ENCODE measurements at regions not wholly inside any gene's neighbourhood (a gene's known extent, or its start where the extent isn't known, plus 50 kb on each side); places are given as distances from the start of the nearest gene placed in this dataset.

DNA sequence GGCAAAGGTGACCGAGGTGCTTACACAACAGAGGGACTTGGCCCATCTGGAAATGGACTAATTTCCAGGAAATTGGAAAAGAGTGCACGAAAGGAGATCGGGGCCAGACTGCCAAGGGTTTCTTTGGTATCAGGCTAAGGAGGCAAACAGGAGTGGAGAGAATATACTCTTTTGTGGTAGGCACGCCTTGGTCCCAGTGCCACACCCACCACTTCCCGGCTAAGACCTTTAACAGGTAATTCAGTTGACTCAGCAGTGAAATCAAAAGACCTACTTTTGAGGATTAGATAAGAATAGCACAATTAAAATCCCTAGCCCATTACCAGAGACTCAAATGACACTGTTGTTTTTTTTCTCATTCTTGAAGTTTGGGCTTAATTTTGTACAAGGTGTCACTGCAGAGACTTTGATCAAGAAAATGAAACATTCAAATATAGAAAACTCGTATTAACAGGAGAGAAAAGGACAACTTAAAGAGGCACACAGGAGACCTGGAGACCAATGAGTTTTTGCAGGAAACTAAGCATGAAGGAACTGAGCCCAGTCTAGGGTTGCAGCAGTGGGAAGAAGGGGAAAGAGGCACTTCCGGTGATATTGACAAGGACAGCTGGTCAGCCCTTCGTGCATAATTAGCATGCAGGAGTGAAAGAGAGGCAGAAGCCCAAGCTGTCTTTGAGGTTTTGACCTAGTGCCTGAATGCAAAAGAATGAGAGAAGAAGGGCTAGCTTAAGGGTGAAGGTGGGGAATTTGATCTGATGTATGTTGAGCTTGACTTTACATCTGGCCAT, 265.5 kb upstream of the CCL2 start:
- H3K9me3 ChIP-seq, result no peaks in the 10 kb centered on the region
- no peak for TF ChIP-seq POLR2A (IDR thresholded peaks at IDR 0.05)
- no peak for TF ChIP-seq EP300 (IDR thresholded peaks at IDR 0.05)
- TF ChIP-seq POLR2AphosphoS5 (IDR thresholded peaks at IDR 0.05), result no peak
- TF ChIP-seq, protein P1, sequence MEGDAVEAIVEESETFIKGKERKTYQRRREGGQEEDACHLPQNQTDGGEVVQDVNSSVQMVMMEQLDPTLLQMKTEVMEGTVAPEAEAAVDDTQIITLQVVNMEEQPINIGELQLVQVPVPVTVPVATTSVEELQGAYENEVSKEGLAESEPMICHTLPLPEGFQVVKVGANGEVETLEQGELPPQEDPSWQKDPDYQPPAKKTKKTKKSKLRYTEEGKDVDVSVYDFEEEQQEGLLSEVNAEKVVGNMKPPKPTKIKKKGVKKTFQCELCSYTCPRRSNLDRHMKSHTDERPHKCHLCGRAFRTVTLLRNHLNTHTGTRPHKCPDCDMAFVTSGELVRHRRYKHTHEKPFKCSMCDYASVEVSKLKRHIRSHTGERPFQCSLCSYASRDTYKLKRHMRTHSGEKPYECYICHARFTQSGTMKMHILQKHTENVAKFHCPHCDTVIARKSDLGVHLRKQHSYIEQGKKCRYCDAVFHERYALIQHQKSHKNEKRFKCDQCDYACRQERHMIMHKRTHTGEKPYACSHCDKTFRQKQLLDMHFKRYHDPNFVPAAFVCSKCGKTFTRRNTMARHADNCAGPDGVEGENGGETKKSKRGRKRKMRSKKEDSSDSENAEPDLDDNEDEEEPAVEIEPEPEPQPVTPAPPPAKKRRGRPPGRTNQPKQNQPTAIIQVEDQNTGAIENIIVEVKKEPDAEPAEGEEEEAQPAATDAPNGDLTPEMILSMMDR (IDR thresholded peaks at IDR 0.05), result no peak
- H3K36me3 ChIP-seq, result no peaks in the 10 kb centered on the region
- H3K4me1 ChIP-seq, result no peaks in the 10 kb centered on the region
- WGBS, 2 donors (ENCODE audit: low coverage in 1 of 2), result 63 to 64% methylated on average over 8 of the region's 8 CpGs
- peaks cover 17% of the 10 kb centered on the region for H3K27me3 ChIP-seq
- H3K4me3 ChIP-seq, result no peak overlapping the region
- H3K27ac ChIP-seq, result no peak overlapping the region
- no peak for ATAC-seq

DNA sequence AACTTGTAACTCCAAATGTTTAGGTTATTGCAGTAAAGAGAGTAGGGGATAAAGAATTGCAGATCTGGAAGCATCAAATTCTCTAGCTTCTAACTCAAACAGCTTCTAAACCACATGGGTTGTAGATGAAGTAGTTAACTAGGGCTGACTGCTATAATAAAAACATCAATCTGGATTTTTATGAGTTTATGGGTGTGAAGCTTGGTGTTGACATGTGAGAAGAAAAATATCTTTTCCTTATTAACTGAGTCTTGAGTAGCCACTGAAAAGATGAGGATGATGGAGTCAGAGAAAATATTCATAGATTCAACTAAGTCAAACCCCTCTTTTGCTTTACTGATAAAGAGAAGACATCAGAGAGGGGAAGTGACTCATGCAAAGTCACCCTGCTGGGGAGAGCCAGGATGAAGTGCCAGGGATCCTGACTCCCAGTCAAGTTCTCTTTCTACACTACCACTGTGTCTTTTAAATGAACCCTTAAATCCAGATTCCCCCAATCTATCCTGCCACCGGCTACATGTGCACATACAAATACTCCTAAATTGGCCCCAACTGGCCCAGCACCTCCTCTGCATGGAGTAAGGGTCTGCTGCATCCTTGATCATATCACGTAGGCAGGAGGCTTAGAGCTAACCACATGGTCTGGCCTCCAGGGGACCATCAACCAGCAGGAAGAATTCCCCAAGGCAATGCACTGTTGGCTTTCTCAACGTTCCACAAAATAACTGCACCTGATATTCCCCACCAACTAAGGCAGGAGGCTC, 264.0 kb upstream of the CCL2 start:
- TF ChIP-seq, protein P1 (IDR thresholded peaks at IDR 0.05), result no peak
- TF ChIP-seq POLR2AphosphoS5 (IDR thresholded peaks at IDR 0.05), result no peak
- 11 to 83% methylated on average over 1 to 2 of the region's 3 CpGs for WGBS, 2 donors (ENCODE audit: low coverage in 1 of 2)

DNA sequence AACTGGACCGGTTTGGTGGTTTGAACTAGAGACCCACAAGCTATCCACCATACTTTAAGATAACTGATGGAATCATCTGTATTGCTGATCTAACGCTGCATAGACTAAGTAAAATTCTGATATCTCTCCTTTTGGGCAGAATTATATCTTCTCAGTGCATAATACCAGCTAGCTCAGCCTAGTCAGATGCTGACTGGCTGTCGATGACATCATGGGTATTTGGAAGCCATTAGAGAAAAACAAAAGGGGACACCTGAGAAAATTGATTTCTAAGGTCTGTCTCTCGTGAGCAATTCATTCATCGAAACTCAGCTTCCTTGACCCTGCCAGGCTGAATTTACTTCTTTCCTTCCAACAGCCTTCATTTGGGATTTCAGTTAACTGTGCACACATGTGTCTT, 263.0 kb upstream of the CCL2 start:
- Histone ChIP-seq H3K4me3 (no peak overlapping the region), H3K36me3 (no peaks in the 10 kb centered on the region), H3K27me3 (peaks cover 17% of the 10 kb centered on the region), H3K9me3 (no peaks in the 10 kb centered on the region), H3K4me1 (no peaks in the 10 kb centered on the region), H3K27ac (no peak overlapping the region)
- TF ChIP-seq, protein P1 (IDR thresholded peaks at IDR 0.05), result no peak
- TF ChIP-seq EP300 (IDR thresholded peaks at IDR 0.05), result no peak
- no peak for TF ChIP-seq POLR2AphosphoS5 (IDR thresholded peaks at IDR 0.05)
- TF ChIP-seq POLR2A (IDR thresholded peaks at IDR 0.05), result no peak
- no peak for ATAC-seq
- 45 to 73% methylated on average over 3 to 4 of the region's 5 CpGs for WGBS, 2 donors (ENCODE audit: low coverage in 1 of 2)

More for the DNA sequence above, 264.0 kb upstream of the CCL2 start:
- no peaks in the 10 kb centered on the region for H3K4me1 ChIP-seq
- peaks cover 17% of the 10 kb centered on the region for H3K27me3 ChIP-seq
- no peaks in the 10 kb centered on the region for H3K9me3 ChIP-seq
- no peak for ATAC-seq
- no peak overlapping the region for H3K4me3 ChIP-seq
- no peak overlapping the region for H3K27ac ChIP-seq
- H3K36me3 ChIP-seq, result no peaks in the 10 kb centered on the region

DNA sequence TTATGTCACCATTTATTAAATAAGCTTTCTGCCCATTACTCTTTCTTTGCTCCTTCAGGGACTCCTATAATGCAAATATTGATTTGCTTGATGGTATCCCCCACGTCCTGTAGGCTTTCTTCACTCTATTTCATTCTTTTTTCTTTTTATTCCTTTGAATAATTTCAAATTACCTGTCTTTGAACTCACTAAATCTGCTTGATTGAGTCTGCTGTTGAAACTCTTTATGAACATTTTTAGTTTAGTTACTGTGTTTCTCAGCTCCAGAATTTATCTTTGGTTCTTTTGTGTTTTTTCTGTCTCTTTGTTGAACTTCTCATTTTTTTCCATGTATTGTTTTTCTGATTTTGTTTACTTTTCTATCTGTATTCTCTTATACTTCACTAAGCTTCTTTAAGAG, 254.4 kb upstream of the CCL2 start:
- Histone ChIP-seq H3K4me1 (no peaks in the 10 kb centered on the region), H3K9me3 (peaks cover 0 to 28% (median 0%) of the 10 kb centered on the region in 3 donors), H3K36me3 (no peaks in the 10 kb centered on the region), H3K27ac (no peak overlapping the region), H3K27me3 (peaks cover 8% of the 10 kb centered on the region), H3K4me3 (no peak overlapping the region)
- 0 to 20% methylated on average over 1 of the region's 1 CpG for WGBS, 2 donors (ENCODE audit: low coverage in 1 of 2)
- TF ChIP-seq EP300 (IDR thresholded peaks at IDR 0.05) (no peak), POLR2AphosphoS5 (IDR thresholded peaks at IDR 0.05) (no peak), POLR2A (IDR thresholded peaks at IDR 0.05) (no peak)
- TF ChIP-seq, protein P1 (IDR thresholded peaks at IDR 0.05), result no peak
- no peak for ATAC-seq

Data from gastroesophageal sphincter (tissue), 4 donors.